ENCODE measurements at regions not wholly inside any gene's neighbourhood (a gene's known extent, or its start where the extent isn't known, plus 50 kb on each side); places are given as distances from the start of the nearest gene placed in this dataset.

DNA sequence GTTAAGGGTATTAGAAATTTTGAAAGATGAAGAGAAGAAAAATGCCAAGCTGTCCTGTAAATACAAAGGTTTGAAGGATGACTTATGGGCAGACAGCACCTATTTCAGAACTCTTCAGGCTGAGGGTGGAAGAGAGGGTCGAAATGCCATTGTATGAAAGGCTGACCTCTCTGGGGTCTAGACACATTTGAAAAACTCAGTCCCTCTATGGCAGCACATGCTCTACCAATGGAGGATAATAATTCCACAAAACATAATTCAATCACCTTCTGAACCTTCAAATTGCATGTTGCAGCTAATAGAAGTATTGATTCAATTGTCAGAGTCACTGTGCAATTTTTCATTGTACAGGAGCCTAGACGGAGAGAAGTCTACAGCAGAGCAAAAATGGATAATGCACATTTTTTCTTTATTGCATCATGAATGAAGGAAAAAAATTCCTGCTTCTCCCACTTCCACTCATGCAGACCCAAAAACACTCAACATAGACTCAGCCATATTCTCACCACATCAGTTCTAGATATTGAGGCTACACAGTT, 569.1 kb downstream of the TBL1XR1 start:
- TF ChIP-seq, protein P1, sequence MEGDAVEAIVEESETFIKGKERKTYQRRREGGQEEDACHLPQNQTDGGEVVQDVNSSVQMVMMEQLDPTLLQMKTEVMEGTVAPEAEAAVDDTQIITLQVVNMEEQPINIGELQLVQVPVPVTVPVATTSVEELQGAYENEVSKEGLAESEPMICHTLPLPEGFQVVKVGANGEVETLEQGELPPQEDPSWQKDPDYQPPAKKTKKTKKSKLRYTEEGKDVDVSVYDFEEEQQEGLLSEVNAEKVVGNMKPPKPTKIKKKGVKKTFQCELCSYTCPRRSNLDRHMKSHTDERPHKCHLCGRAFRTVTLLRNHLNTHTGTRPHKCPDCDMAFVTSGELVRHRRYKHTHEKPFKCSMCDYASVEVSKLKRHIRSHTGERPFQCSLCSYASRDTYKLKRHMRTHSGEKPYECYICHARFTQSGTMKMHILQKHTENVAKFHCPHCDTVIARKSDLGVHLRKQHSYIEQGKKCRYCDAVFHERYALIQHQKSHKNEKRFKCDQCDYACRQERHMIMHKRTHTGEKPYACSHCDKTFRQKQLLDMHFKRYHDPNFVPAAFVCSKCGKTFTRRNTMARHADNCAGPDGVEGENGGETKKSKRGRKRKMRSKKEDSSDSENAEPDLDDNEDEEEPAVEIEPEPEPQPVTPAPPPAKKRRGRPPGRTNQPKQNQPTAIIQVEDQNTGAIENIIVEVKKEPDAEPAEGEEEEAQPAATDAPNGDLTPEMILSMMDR (conservative IDR thresholded peaks at IDR 0.05) = no peak
- no peak for TF ChIP-seq EZH2 (IDR thresholded peaks at IDR 0.05; ENCODE audit: low read depth)

Data from PC-9 (cell line).